H1 (cell line): ENCODE measurements at regions not wholly inside any gene's neighbourhood (a gene's known extent, or its start where the extent isn't known, plus 50 kb on each side); places are given as distances from the start of the nearest gene placed in this dataset.

Experiments used
- CTCF ChIA-PET: fragments of 300-600 bp; sonication (Branson Sonifier 250); formaldehyde crosslinking; loops from one replicate; lab custom pipeline; 2021; ENCODE audit not compliant: partially characterized antibody; lab: Charles Lee
- POLR2A ChIA-PET: fragments of 300-600 bp; sonication (Branson Sonifier 250); formaldehyde crosslinking; loops from one replicate; lab custom pipeline; 2021; ENCODE audit warnings: inconsistent platforms; ENCODE audit not compliant: partially characterized antibody; lab: Charles Lee
- DNase-seq, 2 experiments: peaks; one replicate each; pipeline versions ENCODE4 v3.0.0 to v3.0.0-alpha.2; 2010 to 2022; ENCODE audit warnings: low spot score in 2 of 2, low read depth in 1 of 2, mixed read lengths in 1 of 2
- FAIRE-seq: peaks from 2 replicates; lab custom pipeline; 2011; peaks lifted over from hg19 to GRCh38; lab: Jason Lieb, UNC
- H2AFZ ChIP-seq: 2 replicates; pipeline ENCODE4 v1.8.1; 2012; ENCODE audit warnings: low read length, inconsistent platforms
- H2AK5ac ChIP-seq: 2 replicates; pipeline ENCODE4 v1.6.1; 2013; ENCODE audit warnings: low read depth, low read length
- H2BK120ac ChIP-seq: replicated peaks from 2 replicates; pipeline ENCODE3; 2013; ENCODE audit warnings: low read depth, low read length, inconsistent platforms
- H2BK12ac ChIP-seq: 2 replicates; pipeline ENCODE4 v1.6.1; 2013; ENCODE audit warnings: low read depth, low read length
- H2BK15ac ChIP-seq: 2 replicates; pipeline ENCODE4 v1.6.1; 2013; ENCODE audit warnings: low read length
- H2BK20ac ChIP-seq: 2 replicates; pipeline ENCODE4 v1.6.1; 2013; ENCODE audit warnings: low read length
- H2BK5ac ChIP-seq: 2 replicates; pipeline ENCODE4 v1.6.1; 2013; ENCODE audit warnings: low read depth, low read length
- H3K14ac ChIP-seq: 2 replicates; pipeline ENCODE4 v1.6.1; 2013; ENCODE audit warnings: inconsistent platforms; ENCODE audit not compliant: insufficient read length
- H3K18ac ChIP-seq: 2 replicates; pipeline ENCODE4 v1.6.1; 2013; ENCODE audit warnings: low read length; ENCODE audit errors: extremely low read depth
- H3K23ac ChIP-seq: 2 replicates; pipeline ENCODE4 v1.6.1; 2013; ENCODE audit warnings: inconsistent platforms; ENCODE audit not compliant: insufficient read length
- H3K23me2 ChIP-seq: 2 replicates; pipeline ENCODE4 v1.6.1; 2013; ENCODE audit warnings: low read depth, low read length
- H3K27ac ChIP-seq: 2 replicates; pipeline ENCODE4 v1.6.1; 2011; ENCODE audit warnings: low read depth, low read length, inconsistent platforms
- H3K27me3 ChIP-seq, 4 experiments: replicated peaks in 1 of 4; 1 replicate in 1 of 4; 2 replicates in 3 of 4; pipeline versions ENCODE4 v1.6.1 to v1.8.1; 2011 to 2013; ENCODE audit warnings: low read length in 3 of 4, mild to moderate bottlenecking in 3 of 4, inconsistent platforms in 2 of 4, mixed read lengths in 2 of 4, moderate library complexity in 1 of 4; ENCODE audit not compliant: control insufficient read depth in 3 of 4, insufficient read depth in 3 of 4; ENCODE audit errors: extremely low read depth in 1 of 4
- H3K36me3 ChIP-seq, 4 experiments: 2 replicates each; pipeline versions ENCODE4 v1.6.1 to v1.8.1; 2011 to 2013; ENCODE audit warnings: mild to moderate bottlenecking in 4 of 4, low read length in 3 of 4, moderate library complexity in 2 of 4, control low read depth in 1 of 4, inconsistent platforms in 1 of 4; ENCODE audit not compliant: insufficient read depth in 4 of 4, control insufficient read depth in 2 of 4
- H3K4ac ChIP-seq: replicated peaks from 2 replicates; pipeline ENCODE3; 2013; ENCODE audit warnings: low read length, low read depth, mixed read lengths, inconsistent platforms; ENCODE audit not compliant: insufficient read length
- H3K4me1 ChIP-seq, 4 experiments: replicated peaks in 1 of 4; 1 replicate in 1 of 4; 2 replicates in 3 of 4; pipeline versions ENCODE4 v1.6.1 to v1.8.1; 2011 to 2013; ENCODE audit warnings: low read length in 3 of 4, inconsistent platforms in 2 of 4, mixed read lengths in 1 of 4; ENCODE audit not compliant: insufficient read depth in 4 of 4, control insufficient read depth in 3 of 4
- H3K4me2 ChIP-seq, 2 experiments: 2 replicates each; pipeline versions ENCODE4 v1.6.1 to v1.8.1; 2011 to 2013; ENCODE audit warnings: low read depth in 2 of 2, low read length in 2 of 2, control low read depth in 1 of 2, inconsistent platforms in 1 of 2, mild to moderate bottlenecking in 1 of 2; ENCODE audit not compliant: insufficient read depth in 1 of 2
- H3K4me3 ChIP-seq, 4 experiments: fragments of 200-600, 300-600 bp in 1 of 4; sonication (generic), shearing (Covaris generic), sonication (Bioruptor Twin) in 1 of 4; 2 replicates each; pipeline versions ENCODE4 v1.5.1 to v1.8.1; 2011 to 2016; ENCODE audit warnings: low read length in 4 of 4, low read depth in 3 of 4, control low read depth in 2 of 4, inconsistent platforms in 2 of 4, mild to moderate bottlenecking in 2 of 4, mixed read lengths in 1 of 4, moderate library complexity in 1 of 4; ENCODE audit not compliant: insufficient read depth in 2 of 4; ENCODE audit errors: extremely low read depth in 1 of 4
- H3K56ac ChIP-seq: replicated peaks from 2 replicates; pipeline ENCODE3; 2013; ENCODE audit warnings: low read depth, mild to moderate bottlenecking, mixed read lengths, low read length, inconsistent platforms; ENCODE audit not compliant: insufficient read length
- H3K79me1 ChIP-seq: 2 replicates; pipeline ENCODE4 v1.6.1; 2013; ENCODE audit warnings: low read depth, low read length, control low read depth
- H3K79me2 ChIP-seq, 2 experiments: 2 replicates each; pipeline versions ENCODE4 v1.6.1 to v1.8.1; 2012 to 2013; ENCODE audit warnings: low read length in 2 of 2, mild to moderate bottlenecking in 2 of 2, inconsistent platforms in 1 of 2; ENCODE audit not compliant: insufficient read depth in 2 of 2, control insufficient read depth in 1 of 2
- H3K9ac ChIP-seq, 4 experiments: replicated peaks in 1 of 4; 1 replicate in 1 of 4; 2 replicates in 3 of 4; pipeline versions ENCODE4 v1.6.1 to v1.8.1; 2011 to 2013; ENCODE audit warnings: low read depth in 3 of 4, low read length in 3 of 4, control low read depth in 2 of 4, mild to moderate bottlenecking in 2 of 4, moderate library complexity in 2 of 4, inconsistent platforms in 1 of 4; ENCODE audit errors: extremely low read depth in 1 of 4
- H3K9me3 ChIP-seq, 2 experiments: 2 replicates each; pipeline versions ENCODE4 v1.6.1 to v1.8.1; 2012 to 2013; ENCODE audit warnings: mild to moderate bottlenecking in 2 of 2, moderate library complexity in 2 of 2, control low read depth in 1 of 2, inconsistent platforms in 1 of 2, low read depth in 1 of 2, low read length in 1 of 2, mixed read lengths in 1 of 2; ENCODE audit not compliant: insufficient read depth in 2 of 2
- H4K20me1 ChIP-seq, 2 experiments: replicated peaks in 1 of 2; 2 replicates each; pipeline versions ENCODE3 to v1.8.1; 2011 to 2013; ENCODE audit warnings: inconsistent platforms in 2 of 2, low read length in 2 of 2, mild to moderate bottlenecking in 1 of 2; ENCODE audit not compliant: insufficient read depth in 2 of 2, control insufficient read depth in 1 of 2
- H4K5ac ChIP-seq: 2 replicates; pipeline ENCODE4 v1.6.1; 2013; ENCODE audit warnings: low read length, low read depth, mixed read lengths, inconsistent platforms; ENCODE audit not compliant: insufficient read length
- H4K8ac ChIP-seq: 2 replicates; pipeline ENCODE4 v1.8.0; 2013; ENCODE audit warnings: mild to moderate bottlenecking, moderate library complexity, low read length, inconsistent platforms; ENCODE audit not compliant: insufficient read depth; ENCODE audit errors: extremely low read depth
- H4K91ac ChIP-seq: replicated peaks from 2 replicates; pipeline ENCODE3; 2013; ENCODE audit warnings: low read length, mixed read lengths, inconsistent platforms; ENCODE audit not compliant: insufficient read length
- KDM1A ChIP-seq: fragments of 200-600, 300-600 bp; sonication (generic); IDR thresholded peaks from 2 replicates; pipeline ENCODE4 v1.7.1; 2016; ENCODE audit warnings: mild to moderate bottlenecking, low read length, borderline replicate concordance
- WGBS, 2 experiments: shearing (Covaris generic) in 1 of 2; methylation state at CpG; one replicate each; pipeline versions ENCODE4 v1.1.6 to v1.1.7; 2013 to 2015; ENCODE audit warnings: low lambda C conversion rate in 2 of 2, mixed read lengths in 2 of 2, inconsistent platforms in 1 of 2, low coverage in 1 of 2, missing lambda C conversion rate in 1 of 2; ENCODE audit not compliant: insufficient replicate concordance in 2 of 2, insufficient coverage in 1 of 2, insufficient read length in 1 of 2; ENCODE audit errors: extremely low coverage in 1 of 2, missing lambda C conversion rate in 1 of 2; 5-methylcytosine and 5-hydroxymethylcytosine counted together
- TF ChIP-seq, protein P1 (sequence below): IDR thresholded peaks from 2 replicates; pipeline ENCODE4 v1.6.1; 2012; ENCODE audit warnings: inconsistent platforms

DNA sequence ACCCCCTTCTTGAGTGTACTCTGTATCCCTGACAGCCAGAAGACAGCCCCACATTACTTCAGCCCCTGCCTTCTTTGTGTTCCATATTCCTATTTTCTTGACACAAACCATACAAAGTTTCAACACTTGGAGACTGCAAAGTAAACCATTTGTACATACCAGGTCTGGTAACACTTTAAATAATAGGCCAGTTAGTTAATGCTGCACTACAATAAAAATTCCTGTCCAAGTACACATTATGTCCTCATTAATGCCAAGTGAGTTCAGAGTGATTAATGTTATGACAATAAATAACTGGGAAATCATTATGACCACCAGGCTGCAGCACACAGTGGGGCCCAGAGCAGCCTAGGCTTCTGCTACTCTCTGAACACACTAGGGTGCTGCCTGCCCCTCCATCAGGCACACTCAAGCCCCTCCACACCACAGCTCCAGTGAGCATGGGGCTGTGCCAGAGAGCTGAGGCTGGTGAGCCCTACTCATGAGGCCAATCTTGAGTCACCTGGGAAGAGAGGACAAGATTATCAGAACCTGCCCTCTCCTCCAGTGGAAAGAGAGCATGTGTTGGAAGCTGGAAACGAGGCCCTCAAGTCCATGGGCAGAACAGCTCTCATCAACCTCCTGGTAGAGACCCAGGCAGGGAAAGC is 138.7 kb downstream of the TTC32 start:
- ChIA-PET CTCF (interaction anchor here (0.7 to 2.3 kb wide), 6 partner anchors 9 to 242 kb away, joined by 3 to 11 read pairs (median 4); no protein-coding TSS in a partner anchor), POLR2A (no interaction called here)
- Histone ChIP-seq H3K23me2 (no peaks in the 10 kb centered on the region), H2BK120ac (no peak overlapping the region), H2AK5ac (no peak overlapping the region), H3K27me3 (no peaks in the 10 kb centered on the region), H3K4me2 (no peak overlapping the region), H3K4ac (no peak overlapping the region), H4K91ac (no peak overlapping the region), H3K79me2 (no peaks in the 10 kb centered on the region), H3K23ac (no peak overlapping the region), H2BK12ac (no peak overlapping the region), H2BK5ac (no peak overlapping the region), H3K56ac (no peak overlapping the region), H3K9ac (no peak overlapping the region), H3K27ac (no peak overlapping the region), H3K36me3 (no peaks in the 10 kb centered on the region; a peak in 2 of 8 replicates), H2BK15ac (no peak overlapping the region), H2AFZ (no peak overlapping the region), H3K18ac (no peak overlapping the region), H3K79me1 (no peaks in the 10 kb centered on the region), H4K20me1 (no peaks in the 10 kb centered on the region), H3K9me3 (no peaks in the 10 kb centered on the region), H4K8ac (no peak overlapping the region), H3K4me1 (no peaks in the 10 kb centered on the region), H4K5ac (no peak overlapping the region), H2BK20ac (no peak overlapping the region), H3K4me3 (no peak overlapping the region), H3K14ac (no peak overlapping the region)
- FAIRE-seq = no peak
- no peak for DNase-seq
- WGBS, 2 experiments = 78% methylated on average over 1 of the region's 1 CpG; no CpG with 5 or more reads in 1 of the 2 experiments
- TF ChIP-seq, protein P1, sequence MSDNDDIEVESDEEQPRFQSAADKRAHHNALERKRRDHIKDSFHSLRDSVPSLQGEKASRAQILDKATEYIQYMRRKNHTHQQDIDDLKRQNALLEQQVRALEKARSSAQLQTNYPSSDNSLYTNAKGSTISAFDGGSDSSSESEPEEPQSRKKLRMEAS = no peak
- no peak for TF ChIP-seq KDM1A
